CD14-positive monocyte (primary cell): ENCODE measurements at regions not wholly inside any gene's neighbourhood (a gene's known extent, or its start where the extent isn't known, plus 50 kb on each side); places are given as distances from the start of the nearest gene placed in this dataset.

Experiments
- DNase-seq, 3 donors: peaks; one replicate each; pipeline ENCODE4 v3.0.0-alpha.2; 2011 to 2022
- H2AFZ ChIP-seq: 2 replicates; pipeline ENCODE4 v1.6.0; 2012; ENCODE audit warnings: mild to moderate bottlenecking, low read depth, low read length, inconsistent platforms; ENCODE audit not compliant: insufficient read depth, poor library complexity, severe bottlenecking
- H3K27ac ChIP-seq, 2 donors: 1 replicate in 1 of 2; 2 replicates in 1 of 2; pipeline ENCODE4 v1.5.1; 2012 to 2013; ENCODE audit warnings: low read length in 2 of 2, control low read depth in 1 of 2, inconsistent platforms in 1 of 2, low read depth in 1 of 2, mild to moderate bottlenecking in 1 of 2
- H3K27me3 ChIP-seq, 2 donors: one replicate each; pipeline versions ENCODE4 v1.6.0 to v1.6.1; 2011 to 2013; ENCODE audit warnings: low read length in 2 of 2; ENCODE audit not compliant: control insufficient read depth in 2 of 2, insufficient read depth in 2 of 2
- H3K36me3 ChIP-seq, 2 donors: replicated peaks in 1 of 2; 1 replicate in 1 of 2; 2 replicates in 1 of 2; pipeline versions ENCODE4 v1.5.1 to v1.6.1; 2012 to 2013; ENCODE audit warnings: low read length in 2 of 2, control low read depth in 1 of 2, inconsistent platforms in 1 of 2, mild to moderate bottlenecking in 1 of 2; ENCODE audit not compliant: insufficient read depth in 2 of 2, control insufficient read depth in 1 of 2
- H3K4me1 ChIP-seq, 2 donors: 1 replicate in 1 of 2; 2 replicates in 1 of 2; pipeline versions ENCODE4 v1.5.1 to v1.6.1; 2012 to 2013; ENCODE audit warnings: low read length in 2 of 2, control low read depth in 1 of 2, inconsistent platforms in 1 of 2, mild to moderate bottlenecking in 1 of 2, moderate library complexity in 1 of 2; ENCODE audit not compliant: insufficient read depth in 2 of 2, control insufficient read depth in 1 of 2
- H3K4me2 ChIP-seq: replicated peaks from 2 replicates; pipeline ENCODE3; 2012; ENCODE audit warnings: low read length, moderate library complexity, mild to moderate bottlenecking; ENCODE audit not compliant: poor library complexity, severe bottlenecking; ENCODE audit errors: extremely low read depth
- H3K4me3 ChIP-seq, 3 experiments: fragments of 200-600 bp in 1 of 3; sonication (generic) in 1 of 3; replicated peaks in 1 of 3; 1 replicate in 2 of 3; 2 replicates in 1 of 3; pipeline ENCODE4 v1.5.1; 2011 to 2013; ENCODE audit warnings: low read length in 3 of 3, mild to moderate bottlenecking in 3 of 3, control low read depth in 2 of 3, low read depth in 2 of 3, inconsistent platforms in 1 of 3, moderate library complexity in 1 of 3
- H3K79me2 ChIP-seq: 2 replicates; pipeline ENCODE4 v1.6.0; 2012; ENCODE audit warnings: mild to moderate bottlenecking, control low read depth, inconsistent platforms, low read length, moderate library complexity; ENCODE audit not compliant: insufficient read depth
- H3K9ac ChIP-seq: 2 replicates; pipeline ENCODE4 v1.6.0; 2017; ENCODE audit warnings: low read length, mild to moderate bottlenecking; ENCODE audit not compliant: insufficient read depth, poor library complexity, severe bottlenecking
- H3K9me3 ChIP-seq, 2 donors: replicated peaks in 1 of 2; 1 replicate in 1 of 2; 2 replicates in 1 of 2; pipeline versions ENCODE4 v1.5.1 to v1.6.1; 2012 to 2013; ENCODE audit warnings: low read length in 2 of 2, control low read depth in 1 of 2; ENCODE audit not compliant: control insufficient read depth in 1 of 2, insufficient read depth in 1 of 2
- H4K20me1 ChIP-seq: 2 replicates; pipeline ENCODE4 v1.6.0; 2012; ENCODE audit warnings: mild to moderate bottlenecking, low read length, control low read depth, moderate library complexity; ENCODE audit not compliant: insufficient read depth
- H3K27ac Mint-ChIP-seq, 7 donors: one replicate each; pipeline ENCODE4 v1.8.0; 2020; ENCODE audit warnings: mild to moderate bottlenecking in 7 of 7, mixed read lengths in 7 of 7, moderate library complexity in 6 of 7, inconsistent platforms in 2 of 7
- H3K27me3 Mint-ChIP-seq, 3 donors: one replicate each; pipeline ENCODE4 v1.8.0; 2021 to 2022; ENCODE audit warnings: low read depth in 3 of 3, mild to moderate bottlenecking in 3 of 3, mixed read lengths in 3 of 3, moderate library complexity in 3 of 3, inconsistent platforms in 1 of 3
- H3K36me3 Mint-ChIP-seq, 2 donors: one replicate each; pipeline ENCODE4 v1.8.0; 2020; ENCODE audit warnings: mixed read lengths in 2 of 2, inconsistent platforms in 1 of 2, mild to moderate bottlenecking in 1 of 2
- H3K4me1 Mint-ChIP-seq: one replicate; pipeline ENCODE4 v1.8.0; 2020; ENCODE audit warnings: mild to moderate bottlenecking, mixed read lengths
- H3K4me3 Mint-ChIP-seq, 2 donors: one replicate each; pipeline ENCODE4 v1.8.0; 2020; ENCODE audit warnings: mild to moderate bottlenecking in 2 of 2, mixed read lengths in 2 of 2, moderate library complexity in 1 of 2
- H3K9me3 Mint-ChIP-seq, 7 donors: one replicate each; pipeline ENCODE4 v1.8.0; 2020 to 2022; ENCODE audit warnings: mixed read lengths in 7 of 7, mild to moderate bottlenecking in 6 of 7, moderate library complexity in 6 of 7, inconsistent platforms in 2 of 7
- WGBS: methylation state at CpG from one replicate; pipeline ENCODE4 v1.1.5; 2013; ENCODE audit warnings: missing lambda C conversion rate; ENCODE audit not compliant: insufficient coverage; 5-methylcytosine and 5-hydroxymethylcytosine counted together
- intact Hi-C, 2 donors: fragments of 100-400 bp; cut with micrococcal nuclease; formaldehyde crosslinking; loops; one replicate each; pipeline versions ENCODE4 v1.15.0 to v1.15.1; 2023
- TF ChIP-seq, protein P1 (sequence below): fragments of 200-600 bp; IDR thresholded peaks from one replicate; pipeline ENCODE4 v1.8.0; 2022; ENCODE audit warnings: antibody characterized with exemption, mild to moderate bottlenecking

GRCh38 chr13:26486550-26486949 is 70.9 kb upstream of the WASF3 start:
- no peaks in the 10 kb centered on the region for H3K79me2 ChIP-seq
- H3K9ac ChIP-seq, result no peak overlapping the region
- no peak overlapping the region for H3K27ac Mint-ChIP-seq
- H3K36me3 ChIP-seq, result no peaks in the 10 kb centered on the region
- intact Hi-C loops, result loop anchor here in 1 of 2 donors (10.0 kb wide), 1 partner anchor 208 kb away; no protein-coding TSS in a partner anchor
- no peaks in the 10 kb centered on the region for H4K20me1 ChIP-seq
- H3K9me3 Mint-ChIP-seq, result no peaks in the 10 kb centered on the region
- H3K36me3 Mint-ChIP-seq, result no peaks in the 10 kb centered on the region
- no peak overlapping the region for H2AFZ ChIP-seq
- H3K27ac ChIP-seq, result no peak overlapping the region
- no CpG with 5 or more reads among the region's 6 CpGs for WGBS
- H3K4me1 ChIP-seq, result peaks cover 0 to 4% of the 10 kb centered on the region in 2 donors
- H3K27me3 ChIP-seq, result no peaks in the 10 kb centered on the region
- no peak overlapping the region for H3K4me3 ChIP-seq
- no peak overlapping the region for H3K4me3 Mint-ChIP-seq
- H3K4me2 ChIP-seq, result no peak overlapping the region
- no peak for DNase-seq
- TF ChIP-seq, protein P1, sequence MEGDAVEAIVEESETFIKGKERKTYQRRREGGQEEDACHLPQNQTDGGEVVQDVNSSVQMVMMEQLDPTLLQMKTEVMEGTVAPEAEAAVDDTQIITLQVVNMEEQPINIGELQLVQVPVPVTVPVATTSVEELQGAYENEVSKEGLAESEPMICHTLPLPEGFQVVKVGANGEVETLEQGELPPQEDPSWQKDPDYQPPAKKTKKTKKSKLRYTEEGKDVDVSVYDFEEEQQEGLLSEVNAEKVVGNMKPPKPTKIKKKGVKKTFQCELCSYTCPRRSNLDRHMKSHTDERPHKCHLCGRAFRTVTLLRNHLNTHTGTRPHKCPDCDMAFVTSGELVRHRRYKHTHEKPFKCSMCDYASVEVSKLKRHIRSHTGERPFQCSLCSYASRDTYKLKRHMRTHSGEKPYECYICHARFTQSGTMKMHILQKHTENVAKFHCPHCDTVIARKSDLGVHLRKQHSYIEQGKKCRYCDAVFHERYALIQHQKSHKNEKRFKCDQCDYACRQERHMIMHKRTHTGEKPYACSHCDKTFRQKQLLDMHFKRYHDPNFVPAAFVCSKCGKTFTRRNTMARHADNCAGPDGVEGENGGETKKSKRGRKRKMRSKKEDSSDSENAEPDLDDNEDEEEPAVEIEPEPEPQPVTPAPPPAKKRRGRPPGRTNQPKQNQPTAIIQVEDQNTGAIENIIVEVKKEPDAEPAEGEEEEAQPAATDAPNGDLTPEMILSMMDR, result no peak
- no peaks in the 10 kb centered on the region for H3K9me3 ChIP-seq
- H3K27me3 Mint-ChIP-seq, result peaks cover 2 to 7% (median 2%) of the 10 kb centered on the region in 3 donors
- peaks cover 3% of the 10 kb centered on the region for H3K4me1 Mint-ChIP-seq

DNA sequence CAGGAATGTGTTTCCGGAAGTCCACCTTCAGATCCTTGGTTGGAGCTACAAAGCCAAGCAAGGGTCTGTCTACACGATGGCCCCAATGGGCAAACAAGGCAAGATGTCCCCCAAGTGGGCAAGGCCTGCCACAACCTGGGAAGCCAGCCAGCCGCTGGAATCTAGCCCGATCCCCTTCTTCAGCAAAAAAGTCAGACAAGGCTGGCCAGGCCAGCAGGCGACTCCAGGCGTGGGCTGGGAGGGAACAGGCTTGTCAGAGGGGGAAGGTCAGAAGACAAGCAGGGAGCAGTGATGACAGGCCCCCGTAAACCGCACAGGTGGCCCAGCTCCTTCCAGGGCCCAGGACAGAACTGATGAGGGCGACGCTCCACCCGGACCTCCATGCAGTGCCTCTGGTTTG is 69.7 kb upstream of the WASF3 start:
- Histone ChIP-seq H3K9me3 (no peaks in the 10 kb centered on the region), H4K20me1 (no peaks in the 10 kb centered on the region), H3K36me3 (no peaks in the 10 kb centered on the region), H3K9ac (no peak overlapping the region), H3K27me3 (no peaks in the 10 kb centered on the region), H3K4me3 (no peak overlapping the region), H3K79me2 (no peaks in the 10 kb centered on the region), H3K4me2 (no peak overlapping the region), H2AFZ (no peak overlapping the region), H3K4me1 (no peaks in the 10 kb centered on the region), H3K27ac (no peak overlapping the region)
- Mint-ChIP-seq H3K9me3 (no peaks in the 10 kb centered on the region), H3K4me3 (no peak overlapping the region), H3K27ac (no peak overlapping the region), H3K27me3 (peaks cover 2 to 6% (median 2%) of the 10 kb centered on the region in 3 donors), H3K36me3 (no peaks in the 10 kb centered on the region), H3K4me1 (no peaks in the 10 kb centered on the region)
- 93% methylated on average over 8 of the region's 11 CpGs for WGBS
- TF ChIP-seq, protein P1, result no peak
- intact Hi-C loops, result loop anchor here in 1 of 2 donors (10.0 kb wide), 1 partner anchor 207 kb away; no protein-coding TSS in a partner anchor
- no peak for DNase-seq
